NCI-H1694 treated with DMSO at 0.1 percent for 48 hours (cell line): ENCODE measurements at regions not wholly inside any gene's neighbourhood (a gene's known extent, or its start where the extent isn't known, plus 50 kb on each side); places are given as distances from the start of the nearest gene placed in this dataset.

ENCODE experiments used
- DNase-seq: peaks from one replicate; lab custom pipeline; 2025; lab: John Stamatoyannopoulos, UW

DNA sequence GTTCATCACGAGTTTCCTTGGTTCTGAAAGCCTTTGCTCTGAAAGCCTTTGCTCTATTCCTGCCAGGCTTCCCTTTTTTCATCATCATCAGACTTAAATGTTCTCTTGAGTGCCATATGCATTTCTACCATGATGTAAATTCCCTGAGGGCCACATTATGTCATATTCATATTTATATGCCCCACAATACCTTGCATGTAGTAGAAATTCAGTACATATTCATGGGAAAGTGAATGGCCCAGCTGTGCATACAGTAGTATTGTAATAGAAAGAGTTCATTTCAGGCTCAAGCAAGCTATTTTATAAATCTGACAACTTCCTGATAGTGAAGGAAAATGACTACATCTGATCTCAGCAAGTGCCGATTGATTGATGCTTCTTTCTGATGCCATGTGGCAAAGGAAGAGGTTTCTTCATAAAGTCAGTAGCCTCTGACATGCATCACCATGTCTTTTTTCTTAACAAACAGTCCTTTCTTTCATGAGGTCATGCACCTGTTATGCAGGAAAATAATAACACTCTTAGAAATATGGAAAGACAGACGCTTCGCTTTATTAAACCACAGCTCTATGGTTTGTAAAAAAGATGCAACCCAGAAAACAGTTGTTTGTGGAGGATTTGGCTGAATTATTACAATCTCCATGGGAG lies 308.7 kb downstream of the SAMD5 start:
- DNase-seq = no peak

DNA sequence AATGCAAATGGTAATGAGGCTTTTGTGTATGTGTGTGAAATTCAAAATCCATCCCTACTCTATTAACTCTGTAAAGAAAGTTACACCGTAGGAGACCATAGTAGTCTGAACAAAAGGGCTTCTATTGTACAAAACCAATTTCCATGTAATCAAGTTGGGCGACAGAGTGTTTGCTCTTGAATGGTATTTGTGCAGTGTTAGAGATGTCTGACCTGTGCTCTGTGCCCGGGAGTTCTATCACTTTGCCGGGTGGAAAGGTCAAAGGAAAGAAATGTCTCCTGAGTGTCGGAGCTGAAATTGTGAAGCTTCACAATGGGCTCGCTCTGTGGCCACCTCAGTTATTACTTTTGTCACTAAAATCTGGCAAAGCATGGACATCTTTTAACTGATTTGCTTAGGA lies 312.0 kb downstream of the SAMD5 start:
- no peak for DNase-seq

DNA sequence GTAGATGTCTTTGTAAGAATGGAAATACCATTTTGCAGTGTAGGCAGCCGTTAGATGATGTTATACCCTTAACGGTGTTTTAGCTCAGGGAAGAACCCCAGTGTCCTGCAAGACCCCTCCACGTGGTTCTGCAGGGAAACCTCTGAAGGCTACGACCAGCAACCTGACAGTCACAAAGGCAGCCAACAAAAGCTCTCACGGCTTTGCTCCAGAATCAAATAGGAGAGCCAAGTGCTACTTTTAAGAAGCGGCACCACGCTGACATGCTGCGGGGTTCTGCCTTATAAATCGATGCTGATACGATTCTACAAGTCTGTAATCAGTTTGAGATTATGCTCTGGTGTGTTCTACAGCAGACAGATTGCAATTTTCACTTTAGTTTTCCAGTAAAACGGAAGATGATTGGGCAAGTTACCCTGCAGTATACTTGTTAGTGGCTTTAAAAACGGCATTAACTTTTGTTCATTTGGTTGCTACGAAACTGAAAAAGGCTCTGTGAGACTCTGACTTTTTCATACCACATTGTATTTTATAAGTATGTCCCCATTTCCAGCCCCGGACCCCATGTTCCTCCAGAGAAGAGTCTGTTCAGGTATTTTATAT lies 312.9 kb downstream of the SAMD5 start:
- DNase-seq = no peak

DNA sequence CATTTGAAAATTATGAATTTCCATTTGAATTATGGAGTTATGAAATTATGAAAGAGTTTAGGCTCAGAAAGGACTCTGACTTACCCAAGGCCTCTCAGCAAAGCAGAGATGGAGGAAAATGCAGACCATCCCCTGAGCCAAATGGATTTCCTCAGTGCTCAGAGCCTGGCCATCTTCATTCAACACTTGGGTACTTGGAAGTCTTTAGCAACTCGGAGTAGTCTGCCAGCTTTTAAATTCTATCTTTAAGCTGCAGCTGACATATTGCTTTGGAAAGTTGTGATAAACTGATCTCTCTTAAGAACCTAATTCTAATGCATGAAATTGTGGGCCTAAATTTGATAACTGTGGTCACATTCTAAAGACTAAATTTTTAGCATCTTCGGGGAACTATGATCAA lies 315.4 kb downstream of the SAMD5 start:
- DNase-seq = no peak

DNA sequence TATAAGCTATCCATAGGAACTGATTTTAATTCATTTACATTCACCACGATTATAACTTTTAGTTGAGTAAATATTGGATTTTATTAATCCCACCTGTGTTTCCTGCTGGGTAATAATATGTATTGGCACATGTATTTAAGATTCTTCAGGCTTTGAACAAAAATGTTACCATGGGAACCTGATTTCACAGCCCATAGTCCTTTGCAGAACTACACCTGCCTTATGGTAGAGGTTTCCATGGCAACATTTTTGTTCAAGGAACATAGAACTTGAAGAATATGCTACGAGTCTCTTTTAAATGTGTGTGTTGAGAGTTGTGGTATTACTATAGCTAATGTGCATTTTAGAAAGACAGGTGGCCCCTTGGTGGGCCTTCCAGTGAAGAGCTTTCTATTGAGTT lies 317.4 kb downstream of the SAMD5 start:
- no peak for DNase-seq

DNA sequence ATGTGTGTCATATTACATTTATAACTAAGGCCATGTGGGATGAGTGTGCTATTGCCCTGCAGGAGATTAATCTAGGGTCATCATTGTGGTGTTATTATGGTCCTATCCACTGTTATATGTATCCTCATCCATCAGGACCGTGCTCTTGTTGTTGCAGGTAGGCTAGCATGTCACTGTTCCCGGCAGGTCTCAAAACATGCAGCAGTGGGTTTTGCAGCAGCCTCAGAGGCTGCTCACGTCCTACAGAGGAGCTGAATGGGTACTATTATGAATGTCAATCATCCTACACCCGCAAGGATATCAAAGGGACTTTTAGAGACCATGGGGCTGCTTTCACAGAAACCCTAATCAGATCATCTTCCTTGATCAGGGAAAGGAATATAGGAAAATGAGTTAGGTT lies 318.2 kb downstream of the SAMD5 start:
- DNase-seq = no peak

DNA sequence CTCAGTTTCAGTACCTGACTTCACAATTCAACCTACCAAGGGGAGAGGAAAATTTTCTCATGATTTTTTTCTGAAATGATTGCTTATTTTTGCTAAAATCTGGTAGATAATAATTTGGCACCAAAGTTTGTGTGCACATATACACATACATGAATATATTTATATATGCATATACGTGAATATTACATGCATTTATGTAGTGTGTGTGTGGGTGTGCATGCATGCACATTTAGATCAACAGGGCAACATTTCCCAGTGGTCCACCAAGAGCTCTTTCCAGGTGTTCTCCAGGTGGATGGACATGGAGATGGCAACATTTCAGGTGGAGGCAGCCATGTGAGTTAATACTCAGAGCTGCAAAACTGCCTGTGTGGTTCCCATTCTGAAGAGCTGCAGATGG lies 320.9 kb downstream of the SAMD5 start:
- no peak for DNase-seq

DNA sequence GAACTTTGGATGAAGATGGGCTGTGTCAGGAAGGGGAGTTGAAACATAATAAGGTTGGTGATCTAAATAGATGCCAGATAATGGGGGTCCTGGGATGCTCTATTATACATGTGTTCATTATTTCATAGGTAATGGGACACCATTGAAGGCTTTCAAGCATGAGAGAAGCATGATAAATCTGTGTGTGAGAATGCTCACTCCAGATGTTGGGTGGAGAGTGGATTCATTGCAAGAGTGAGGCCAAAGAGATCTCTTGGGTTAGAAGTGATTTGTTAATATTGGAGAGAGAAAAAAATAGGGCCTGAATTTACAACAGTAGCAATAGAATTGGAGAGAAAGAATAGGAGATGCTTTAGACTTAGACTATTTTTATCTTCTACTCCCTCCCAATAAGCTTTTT lies 321.3 kb downstream of the SAMD5 start:
- no peak for DNase-seq

DNA sequence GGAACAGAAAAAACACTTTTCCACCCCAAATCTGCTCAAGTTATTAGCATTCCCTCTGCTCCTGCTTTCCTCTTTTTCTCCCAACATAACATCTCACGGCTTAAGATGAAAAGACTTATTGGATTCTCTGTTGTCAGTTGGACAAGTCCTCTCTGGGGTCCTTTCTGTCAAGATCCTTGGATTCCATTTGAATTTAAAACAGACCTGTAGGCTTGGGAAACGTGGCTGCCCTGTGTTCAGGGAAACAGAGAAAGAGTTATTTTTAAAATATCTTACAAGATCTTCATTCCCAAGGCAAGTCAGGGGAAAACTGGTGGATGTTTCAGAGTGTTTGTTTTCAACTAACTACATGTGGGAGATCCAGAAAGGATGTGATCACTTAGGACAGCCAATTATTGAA lies 322.9 kb downstream of the SAMD5 start:
- DNase-seq = no peak

DNA sequence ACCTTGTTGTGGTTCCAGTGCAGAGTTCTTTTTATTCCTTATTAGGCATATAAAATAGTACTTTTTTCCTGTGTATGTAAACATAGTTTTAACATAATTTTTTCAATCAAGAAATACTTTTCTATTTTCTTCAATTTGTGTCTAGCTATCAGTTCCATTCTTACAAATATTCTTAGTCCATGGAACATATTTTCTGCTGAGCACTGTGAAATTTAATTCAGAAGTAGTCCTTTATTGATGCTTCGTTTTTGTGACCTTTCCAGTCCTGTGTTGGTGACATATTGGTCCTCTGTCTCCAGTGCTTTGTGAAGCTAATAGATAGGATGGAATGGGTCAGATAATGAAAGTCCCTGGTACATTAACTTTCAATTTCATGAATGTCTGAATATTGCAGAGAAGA lies 325.1 kb downstream of the SAMD5 start:
- no peak for DNase-seq

DNA sequence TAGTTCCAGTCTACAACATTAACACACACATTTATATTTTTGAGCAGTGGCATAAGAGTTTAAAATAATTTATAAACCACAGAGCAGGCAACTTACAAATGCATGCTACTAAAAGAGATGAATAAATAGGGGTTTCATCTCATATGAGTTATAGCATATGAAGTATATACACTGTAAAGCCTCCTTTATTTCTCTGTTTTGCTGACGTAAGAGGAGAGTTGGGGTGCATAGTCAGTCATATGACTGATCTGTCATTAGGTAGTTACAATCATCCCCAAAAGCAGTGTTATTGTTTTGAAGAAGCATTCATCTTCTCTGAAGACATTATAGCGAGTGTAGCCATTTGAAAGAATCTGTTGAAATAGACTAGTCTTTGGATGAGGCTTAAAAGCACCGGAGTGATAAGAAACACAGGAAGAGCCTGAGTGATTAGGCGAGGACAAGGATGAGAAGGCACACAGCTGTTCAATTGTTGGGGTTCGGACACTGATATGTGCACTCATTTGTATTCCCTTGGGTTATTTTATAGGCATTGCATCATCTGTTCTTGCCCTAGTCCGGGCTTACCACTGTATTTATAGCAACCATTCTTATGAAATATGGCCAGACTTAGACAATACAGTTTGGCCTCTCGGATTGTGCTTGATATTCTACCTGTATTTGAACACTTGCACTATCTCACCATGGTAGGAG lies 325.7 kb downstream of the SAMD5 start:
- DNase-seq = no peak

DNA sequence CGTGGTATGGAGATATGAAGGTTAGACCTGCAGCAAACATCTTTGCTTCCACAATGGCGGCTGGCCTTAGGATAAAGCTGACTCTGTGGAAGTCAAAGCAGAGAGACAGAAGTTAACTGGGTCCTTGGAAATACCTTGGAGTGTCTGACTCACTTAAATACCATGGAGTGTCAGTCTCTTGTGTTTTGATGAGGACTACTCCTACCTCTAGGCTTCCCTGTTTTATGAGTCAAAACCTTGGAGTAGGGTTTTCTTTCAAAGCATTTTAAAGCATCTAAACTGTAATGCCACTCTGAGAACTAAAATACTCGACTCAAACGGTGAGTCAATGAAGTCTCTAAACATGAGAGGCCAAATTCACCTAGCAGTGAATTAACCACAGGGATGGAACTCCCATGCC lies 329.1 kb downstream of the SAMD5 start:
- no peak for DNase-seq

DNA sequence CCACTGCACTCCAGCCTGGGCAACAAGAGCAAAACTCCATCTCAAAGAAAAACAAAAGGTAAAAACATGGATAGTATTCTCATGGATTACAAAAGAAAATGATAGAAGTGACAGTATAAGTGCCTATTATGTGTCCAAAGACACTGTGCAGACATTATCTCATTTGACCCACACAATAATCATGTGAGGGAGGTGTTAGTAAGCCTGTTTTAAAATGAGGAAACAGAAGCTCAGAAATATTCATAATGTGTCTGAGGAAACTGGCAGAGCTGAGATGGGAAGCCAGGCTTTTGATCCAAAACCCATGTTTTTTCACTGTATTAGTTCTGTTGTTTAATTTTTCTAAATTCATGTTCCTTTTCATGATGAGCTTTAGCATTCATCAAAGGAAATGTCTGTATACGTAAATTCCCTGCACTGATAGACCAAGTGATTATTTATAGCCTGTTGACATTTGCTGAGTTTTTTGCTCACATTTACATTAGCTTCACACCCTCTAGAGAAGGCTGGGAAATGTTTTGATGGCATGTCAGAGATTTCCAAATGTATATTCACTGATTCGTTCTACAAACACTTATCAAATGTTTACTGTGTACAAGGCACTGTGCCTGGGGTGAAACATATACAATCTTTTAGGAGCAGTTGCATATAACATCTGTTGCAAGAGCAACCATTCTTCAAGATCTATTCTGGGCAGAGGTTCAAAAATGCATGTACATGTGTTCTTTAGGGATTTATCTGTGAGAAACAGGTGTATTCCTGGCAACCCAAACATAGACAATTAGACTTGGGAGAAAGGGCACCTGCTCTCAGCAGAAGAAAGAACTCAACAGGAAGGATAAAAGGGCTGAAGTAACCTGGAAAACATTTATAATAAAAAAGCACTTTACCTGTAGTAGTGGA lies 331.5 kb downstream of the SAMD5 start:
- DNase-seq = no peak

DNA sequence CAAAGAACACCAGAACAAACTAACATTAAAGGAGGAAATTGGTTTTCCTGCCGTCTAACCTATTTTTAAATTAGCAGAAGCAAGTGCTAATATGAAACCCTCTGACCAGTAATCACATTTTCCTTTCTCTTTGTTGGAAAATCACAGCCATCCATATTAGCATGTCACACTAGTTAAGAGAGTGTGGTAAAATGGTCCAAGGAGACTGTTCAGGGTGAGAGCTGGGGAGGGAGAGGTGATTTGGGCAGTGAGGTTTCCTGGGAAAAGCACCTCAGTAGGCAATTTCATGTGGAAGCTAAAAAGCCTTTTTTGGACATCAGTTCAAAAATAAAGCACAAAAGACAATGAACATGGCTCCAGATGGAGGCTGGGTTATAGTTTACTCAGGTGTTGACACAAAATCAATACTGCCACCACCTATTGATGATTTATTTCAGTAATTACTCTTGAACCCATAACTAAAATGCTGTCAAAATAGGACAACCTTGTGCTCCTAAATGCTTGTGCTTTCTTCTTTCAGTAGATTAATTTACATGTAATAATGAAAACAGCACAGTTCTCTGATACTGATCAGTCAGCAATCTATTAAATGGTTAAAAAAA lies 333.2 kb downstream of the SAMD5 start:
- no peak for DNase-seq

DNA sequence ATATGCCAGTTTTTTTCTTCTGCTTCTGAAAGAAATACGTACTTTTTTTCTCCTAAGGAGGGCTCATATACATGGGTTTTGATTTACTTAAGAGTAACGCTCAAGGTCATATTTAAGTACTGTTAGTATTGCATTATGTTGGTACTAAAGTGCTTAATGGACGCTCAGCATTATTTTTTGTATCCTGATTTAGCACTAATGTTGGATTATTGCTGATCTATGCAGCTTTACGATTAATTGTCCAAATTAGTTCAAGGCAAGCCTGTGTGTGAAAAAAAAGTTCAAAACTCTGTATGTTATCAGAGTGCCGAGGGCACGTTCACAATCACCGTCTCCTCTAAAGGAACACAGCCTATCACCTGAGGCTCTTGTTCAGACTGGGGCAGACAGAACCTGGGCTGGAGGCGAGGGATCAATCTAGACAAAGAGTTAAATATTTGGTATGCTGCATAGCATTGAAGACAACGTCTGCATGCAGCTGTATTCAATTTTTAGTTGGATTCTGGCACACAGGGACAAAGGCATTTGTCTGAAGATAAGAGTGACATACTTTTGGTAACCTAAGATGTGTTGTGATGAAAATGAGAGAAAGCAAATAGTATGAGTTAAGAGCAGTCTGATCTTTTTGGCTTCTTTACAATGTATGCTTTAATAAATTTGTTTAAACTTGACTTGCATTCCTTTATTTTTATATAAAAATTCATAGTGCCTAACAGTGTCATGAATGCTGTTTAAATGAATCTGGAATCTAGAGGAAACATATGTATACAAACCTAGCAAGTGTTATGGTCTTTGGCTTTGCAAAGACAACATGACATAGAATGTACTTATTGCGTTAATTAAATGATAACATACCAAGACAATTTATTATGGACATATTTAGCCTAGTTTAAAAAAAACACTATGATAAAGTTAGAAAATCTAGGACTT lies 341.2 kb downstream of the SAMD5 start:
- DNase-seq = no peak

DNA sequence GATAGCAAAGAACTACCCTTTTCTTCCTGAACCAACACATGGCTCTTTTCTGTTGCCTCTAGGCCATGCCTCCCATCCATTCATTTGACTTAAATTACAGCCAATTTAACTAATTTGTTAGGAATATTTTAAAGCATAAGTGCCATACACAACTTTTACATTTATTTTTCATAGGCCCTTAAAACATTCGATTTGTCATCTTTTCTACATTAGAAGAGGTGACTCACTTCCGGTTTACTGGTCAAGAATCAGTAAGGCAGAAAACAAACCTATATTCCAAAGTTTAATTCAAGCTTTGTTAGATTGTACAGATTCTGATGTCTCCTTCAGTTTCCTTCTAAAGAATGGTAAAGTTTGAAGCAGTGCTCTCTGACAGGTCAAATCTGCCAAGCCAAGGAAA lies 344.3 kb downstream of the SAMD5 start:
- no peak for DNase-seq

DNA sequence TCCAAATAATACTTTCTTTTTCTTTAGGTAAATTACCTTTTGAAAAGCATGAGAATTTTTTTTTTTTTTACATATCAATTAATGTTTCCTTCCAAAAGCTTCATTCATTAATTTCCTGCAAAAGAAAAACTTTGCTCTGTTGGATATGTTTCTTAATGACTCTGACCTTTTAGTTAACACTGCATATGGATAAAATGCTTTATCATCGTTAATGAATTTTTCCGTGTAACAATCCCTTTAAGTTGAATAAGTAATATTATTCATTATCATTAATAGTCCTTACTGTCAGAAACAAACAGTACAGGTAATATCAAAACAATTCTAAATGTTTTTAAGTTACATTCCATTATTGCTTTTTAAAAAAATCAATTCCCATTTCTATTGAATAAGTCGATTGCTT lies 345.1 kb downstream of the SAMD5 start:
- no peak for DNase-seq

DNA sequence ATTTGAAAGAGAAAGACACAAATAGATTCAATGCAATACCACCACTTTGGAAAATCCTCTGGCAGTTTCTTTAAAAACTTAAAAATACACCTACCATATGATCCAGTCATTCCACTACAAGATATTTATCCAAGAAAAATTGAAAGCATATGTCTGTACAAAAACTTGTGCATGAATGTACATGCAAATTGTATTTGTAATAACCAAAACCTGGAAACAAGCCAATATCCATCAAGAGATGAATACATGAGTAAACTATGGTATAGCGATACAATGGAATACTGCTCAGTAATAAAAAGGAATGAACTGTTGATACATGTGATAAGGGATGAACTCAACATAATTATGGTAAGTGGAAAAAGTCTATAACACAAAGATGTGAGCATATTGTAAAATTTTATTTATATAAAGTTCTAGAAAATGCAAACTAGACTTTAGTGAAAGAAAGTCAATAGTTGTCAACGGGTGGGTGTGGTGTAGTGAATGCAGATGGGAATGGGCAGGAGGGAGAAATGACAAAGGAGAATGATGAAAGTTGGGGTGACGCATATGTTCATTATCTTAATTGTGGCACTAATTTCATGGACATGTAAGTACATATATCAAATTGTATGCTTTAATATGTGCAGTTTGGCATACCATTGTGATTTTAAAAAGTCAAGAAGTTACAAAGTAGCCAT lies 347.5 kb downstream of the SAMD5 start:
- DNase-seq = no peak

DNA sequence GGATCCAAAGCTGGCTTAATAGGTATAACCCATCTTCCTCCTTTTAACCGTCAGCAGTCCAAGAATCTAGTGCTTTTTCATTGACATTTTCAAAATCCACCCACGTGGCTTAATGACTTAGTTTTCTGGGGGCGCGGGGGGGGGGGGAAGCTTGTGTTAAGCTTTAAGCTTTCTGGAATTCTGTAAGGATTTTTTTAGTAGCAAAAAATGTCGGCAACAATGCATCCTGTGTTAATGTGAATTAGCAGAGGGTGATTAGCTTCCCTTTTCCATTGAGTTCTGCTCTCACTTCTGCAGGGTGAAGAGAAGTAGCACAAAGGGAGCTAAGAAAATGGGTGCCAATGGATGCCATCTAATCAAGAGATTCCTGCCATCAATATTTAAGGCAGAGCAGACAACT lies 348.2 kb downstream of the SAMD5 start:
- DNase-seq = no peak

DNA sequence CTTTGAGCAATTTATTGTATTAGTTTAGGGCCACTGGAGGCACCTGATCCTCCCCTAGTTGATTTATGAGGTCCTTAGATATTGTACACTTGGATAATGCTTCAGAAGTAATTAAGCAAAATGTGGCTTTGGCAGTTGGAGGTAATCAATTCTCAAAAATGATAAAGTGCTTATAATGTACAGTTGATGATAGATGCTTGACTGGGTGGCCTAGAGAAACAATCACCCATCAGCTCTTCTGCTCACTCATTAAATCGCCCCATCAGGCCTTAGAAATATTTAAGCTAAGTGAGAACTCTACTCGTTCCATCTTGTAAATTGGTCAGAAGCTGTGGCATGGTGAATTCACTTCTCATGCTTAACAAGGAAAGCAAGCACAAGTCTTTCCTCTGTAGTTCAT lies 349.9 kb downstream of the SAMD5 start:
- no peak for DNase-seq

DNA sequence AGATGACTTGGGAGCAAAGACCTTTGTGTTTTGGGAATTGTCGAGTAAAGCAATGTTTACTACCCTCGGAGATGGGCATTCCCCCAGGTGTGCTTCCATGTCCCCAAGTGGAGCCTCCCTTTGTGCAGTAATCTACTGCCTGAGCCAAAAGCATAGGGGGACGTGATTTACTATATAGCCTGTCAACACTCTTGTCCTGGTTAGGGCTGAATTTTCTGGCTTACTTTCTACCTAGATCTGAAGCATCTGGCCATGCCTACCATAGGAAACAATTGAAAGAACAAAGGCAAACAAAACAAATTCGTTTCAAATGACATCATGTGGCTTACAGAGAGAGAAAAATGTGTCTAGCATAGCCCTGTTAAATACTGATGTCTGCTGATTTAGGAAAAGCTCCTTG lies 350.6 kb downstream of the SAMD5 start:
- DNase-seq = no peak
